ENCODE measurements at regions not wholly inside any gene's neighbourhood (a gene's known extent, or its start where the extent isn't known, plus 50 kb on each side); places are given as distances from the start of the nearest gene placed in this dataset.

- no peak for TF ChIP-seq POLR2AphosphoS5 (IDR thresholded peaks at IDR 0.05)
- no peak for TF ChIP-seq CTCF (IDR thresholded peaks at IDR 0.05)
- TF ChIP-seq POLR2A (IDR thresholded peaks at IDR 0.05): no peak
These were observed 315.3 kb downstream of the CXCL12 start for GRCh38 chr10:44069573-44069972.
